ENCODE measurements at regions not wholly inside any gene's neighbourhood (a gene's known extent, or its start where the extent isn't known, plus 50 kb on each side); places are given as distances from the start of the nearest gene placed in this dataset.

DNA sequence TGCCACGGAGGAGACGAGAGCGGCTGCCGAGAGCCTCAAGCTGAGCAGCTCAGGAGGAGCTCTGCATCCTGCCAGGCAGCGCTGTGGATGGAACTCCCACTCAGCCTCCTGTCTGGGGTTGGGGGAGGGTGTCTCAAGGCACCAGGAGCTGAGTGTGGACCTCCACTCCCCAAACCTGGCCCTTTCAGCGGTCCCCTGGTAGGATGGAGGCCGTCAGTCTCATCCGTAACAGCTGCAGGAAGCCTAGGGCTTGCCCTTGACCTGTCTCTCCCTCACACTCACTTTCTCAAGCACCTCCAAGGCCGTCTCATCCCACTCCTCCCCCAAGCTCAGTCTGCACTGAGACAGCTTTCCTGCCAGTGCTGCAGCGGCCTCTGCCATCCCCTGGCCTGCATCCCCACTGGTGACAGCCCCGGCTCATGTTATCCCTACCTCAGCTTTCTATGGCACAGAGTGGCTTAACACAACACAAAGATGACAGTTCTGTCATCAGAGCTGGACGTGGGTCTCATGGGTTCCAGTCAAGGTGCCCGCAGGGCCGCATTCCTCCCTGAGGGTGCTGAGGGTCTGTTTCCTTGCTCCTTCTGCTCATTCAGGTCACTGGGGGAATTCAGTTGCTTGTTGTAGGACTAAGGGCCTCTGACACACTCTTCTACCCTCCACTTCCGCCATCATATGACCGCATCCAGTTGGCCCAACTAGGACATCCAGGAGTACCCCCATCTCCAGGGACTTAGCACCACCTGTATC, 341.9 kb upstream of the B3GAT1 start:
- TF ChIP-seq, protein P1, sequence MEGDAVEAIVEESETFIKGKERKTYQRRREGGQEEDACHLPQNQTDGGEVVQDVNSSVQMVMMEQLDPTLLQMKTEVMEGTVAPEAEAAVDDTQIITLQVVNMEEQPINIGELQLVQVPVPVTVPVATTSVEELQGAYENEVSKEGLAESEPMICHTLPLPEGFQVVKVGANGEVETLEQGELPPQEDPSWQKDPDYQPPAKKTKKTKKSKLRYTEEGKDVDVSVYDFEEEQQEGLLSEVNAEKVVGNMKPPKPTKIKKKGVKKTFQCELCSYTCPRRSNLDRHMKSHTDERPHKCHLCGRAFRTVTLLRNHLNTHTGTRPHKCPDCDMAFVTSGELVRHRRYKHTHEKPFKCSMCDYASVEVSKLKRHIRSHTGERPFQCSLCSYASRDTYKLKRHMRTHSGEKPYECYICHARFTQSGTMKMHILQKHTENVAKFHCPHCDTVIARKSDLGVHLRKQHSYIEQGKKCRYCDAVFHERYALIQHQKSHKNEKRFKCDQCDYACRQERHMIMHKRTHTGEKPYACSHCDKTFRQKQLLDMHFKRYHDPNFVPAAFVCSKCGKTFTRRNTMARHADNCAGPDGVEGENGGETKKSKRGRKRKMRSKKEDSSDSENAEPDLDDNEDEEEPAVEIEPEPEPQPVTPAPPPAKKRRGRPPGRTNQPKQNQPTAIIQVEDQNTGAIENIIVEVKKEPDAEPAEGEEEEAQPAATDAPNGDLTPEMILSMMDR (conservative IDR thresholded peaks at IDR 0.05) = no peak
- TF ChIP-seq EZH2 (IDR thresholded peaks at IDR 0.05; ENCODE audit: low read depth) = no peak
